Spleen (tissue), 7 donors: ENCODE measurements at regions not wholly inside any gene's neighbourhood (a gene's known extent, or its start where the extent isn't known, plus 50 kb on each side); places are given as distances from the start of the nearest gene placed in this dataset.

Experiments used
- POLR2AphosphoS5 ChIP-seq, 3 donors: sonication (generic); formaldehyde crosslinking; IDR thresholded peaks; one replicate each; pipeline ENCODE4 v1.5.1; 2017; ENCODE audit warnings: antibody characterized with exemption in 3 of 3
- TF ChIP-seq, protein P1 (sequence below), 11 experiments: fragments of 200-600 bp in 7 of 11; fragments of 450-650 bp in 4 of 11; sonication (generic) in 4 of 11; IDR thresholded peaks in 8 of 11; conservative IDR thresholded peaks in 3 of 11; 1 replicate in 7 of 11; 2 replicates in 4 of 11; pipeline versions ENCODE4 v1.4.0 to v1.8.0; 2016 to 2021; ENCODE audit warnings: antibody characterized with exemption in 11 of 11, inconsistent platforms in 4 of 11, mild to moderate bottlenecking in 1 of 11
- donor health status: DM: no; HTN: no; CAD: no; lungs with moderate emphysema.
- donor health status: DM: no; HTN: no; CAD: no.
- donor health status: DM: no; HTN: no; CAD: no.

DNA sequence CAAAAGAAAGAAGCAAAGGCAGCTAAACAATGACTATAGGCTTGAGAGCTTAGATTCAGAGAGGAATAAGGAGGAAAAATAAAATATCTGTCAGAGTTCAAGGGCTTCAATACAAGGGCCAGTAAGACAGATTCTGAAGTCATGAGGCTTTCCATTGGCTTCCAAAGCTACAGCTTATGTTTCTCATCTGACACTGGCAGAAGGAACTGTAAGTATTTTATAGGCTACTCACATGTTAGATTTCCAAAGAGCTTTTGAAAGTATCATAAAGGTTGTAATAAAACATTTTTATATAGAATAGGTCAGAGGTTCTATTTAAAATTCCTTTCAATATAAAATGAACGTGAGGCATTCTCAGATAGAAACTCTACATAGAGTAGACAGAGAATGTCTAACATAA is 746.6 kb upstream of the NXPH2 start:
- TF ChIP-seq POLR2AphosphoS5 (IDR thresholded peaks at IDR 0.05): no peak
- TF ChIP-seq, protein P1, sequence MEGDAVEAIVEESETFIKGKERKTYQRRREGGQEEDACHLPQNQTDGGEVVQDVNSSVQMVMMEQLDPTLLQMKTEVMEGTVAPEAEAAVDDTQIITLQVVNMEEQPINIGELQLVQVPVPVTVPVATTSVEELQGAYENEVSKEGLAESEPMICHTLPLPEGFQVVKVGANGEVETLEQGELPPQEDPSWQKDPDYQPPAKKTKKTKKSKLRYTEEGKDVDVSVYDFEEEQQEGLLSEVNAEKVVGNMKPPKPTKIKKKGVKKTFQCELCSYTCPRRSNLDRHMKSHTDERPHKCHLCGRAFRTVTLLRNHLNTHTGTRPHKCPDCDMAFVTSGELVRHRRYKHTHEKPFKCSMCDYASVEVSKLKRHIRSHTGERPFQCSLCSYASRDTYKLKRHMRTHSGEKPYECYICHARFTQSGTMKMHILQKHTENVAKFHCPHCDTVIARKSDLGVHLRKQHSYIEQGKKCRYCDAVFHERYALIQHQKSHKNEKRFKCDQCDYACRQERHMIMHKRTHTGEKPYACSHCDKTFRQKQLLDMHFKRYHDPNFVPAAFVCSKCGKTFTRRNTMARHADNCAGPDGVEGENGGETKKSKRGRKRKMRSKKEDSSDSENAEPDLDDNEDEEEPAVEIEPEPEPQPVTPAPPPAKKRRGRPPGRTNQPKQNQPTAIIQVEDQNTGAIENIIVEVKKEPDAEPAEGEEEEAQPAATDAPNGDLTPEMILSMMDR (IDR thresholded peaks at IDR 0.05 in 8 of 11, conservative IDR thresholded peaks at IDR 0.05 in 3 of 11): no peak
